ENCODE measurements at regions not wholly inside any gene's neighbourhood (a gene's known extent, or its start where the extent isn't known, plus 50 kb on each side); places are given as distances from the start of the nearest gene placed in this dataset.

DNA sequence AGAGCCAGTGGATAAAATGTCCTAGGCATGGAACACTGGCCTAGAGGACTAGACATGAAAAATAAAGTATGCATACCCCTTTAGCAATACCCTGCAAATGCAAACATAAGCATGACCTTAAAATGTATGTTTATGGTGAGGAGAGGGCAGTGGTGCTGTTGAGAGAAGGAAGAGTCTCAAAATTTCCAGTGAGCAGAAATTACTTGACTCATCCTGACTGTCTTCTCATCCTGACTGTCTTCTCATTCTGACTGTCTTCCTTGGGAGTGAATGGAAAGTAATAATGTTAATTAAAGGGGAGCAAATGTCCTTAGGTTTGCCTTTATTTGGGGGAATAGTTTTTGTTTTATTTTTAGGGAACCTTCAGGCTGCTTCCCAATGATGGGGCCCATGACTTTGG lies 121.5 kb upstream of the GALNT15 start:
- Mint-ChIP-seq H3K27me3 (no peaks in the 10 kb centered on the region), H3K4me1 (ENCODE audit: unreplicated experiment) (peaks cover 13% of the 10 kb centered on the region), H3K36me3 (no peaks in the 10 kb centered on the region), H3K9me3 (no peaks in the 10 kb centered on the region), H3K4me3 (no peak overlapping the region), H3K27ac (no peak overlapping the region)
- no peak for DNase-seq (ENCODE audit: extremely low spot score, unreplicated experiment)
- no peak for TF ChIP-seq CTCF (conservative IDR thresholded peaks at IDR 0.05)

DNA sequence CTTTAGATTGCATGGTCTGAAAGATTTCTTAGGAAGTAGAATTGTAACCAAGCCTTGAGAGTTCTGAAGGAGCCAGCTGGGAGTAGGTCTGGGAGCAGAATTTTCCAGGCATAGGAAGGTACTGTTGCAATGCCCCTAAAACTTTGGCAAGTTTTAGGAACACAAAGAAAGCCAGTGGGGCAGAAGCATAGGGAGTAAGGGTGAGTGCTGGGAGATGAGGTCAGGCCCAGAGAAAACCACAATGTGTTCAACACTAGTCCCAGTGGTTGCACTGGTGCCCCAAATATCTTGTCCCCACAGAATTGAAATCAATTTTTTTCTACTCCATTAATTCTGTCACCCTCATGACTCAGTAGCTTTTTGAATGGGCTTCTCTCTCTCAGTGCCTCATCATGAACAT lies 120.7 kb upstream of the GALNT15 start:
- no peaks in the 10 kb centered on the region for H3K36me3 Mint-ChIP-seq
- no peaks in the 10 kb centered on the region for H3K9me3 Mint-ChIP-seq
- no peak overlapping the region for H3K27ac Mint-ChIP-seq
- no peaks in the 10 kb centered on the region for H3K27me3 Mint-ChIP-seq
- no peak for TF ChIP-seq CTCF (conservative IDR thresholded peaks at IDR 0.05)
- DNase-seq (ENCODE audit: extremely low spot score, unreplicated experiment) = no peak
- H3K4me3 Mint-ChIP-seq = no peak overlapping the region
- H3K4me1 Mint-ChIP-seq (ENCODE audit: unreplicated experiment) = peaks cover 9% of the 10 kb centered on the region

DNA sequence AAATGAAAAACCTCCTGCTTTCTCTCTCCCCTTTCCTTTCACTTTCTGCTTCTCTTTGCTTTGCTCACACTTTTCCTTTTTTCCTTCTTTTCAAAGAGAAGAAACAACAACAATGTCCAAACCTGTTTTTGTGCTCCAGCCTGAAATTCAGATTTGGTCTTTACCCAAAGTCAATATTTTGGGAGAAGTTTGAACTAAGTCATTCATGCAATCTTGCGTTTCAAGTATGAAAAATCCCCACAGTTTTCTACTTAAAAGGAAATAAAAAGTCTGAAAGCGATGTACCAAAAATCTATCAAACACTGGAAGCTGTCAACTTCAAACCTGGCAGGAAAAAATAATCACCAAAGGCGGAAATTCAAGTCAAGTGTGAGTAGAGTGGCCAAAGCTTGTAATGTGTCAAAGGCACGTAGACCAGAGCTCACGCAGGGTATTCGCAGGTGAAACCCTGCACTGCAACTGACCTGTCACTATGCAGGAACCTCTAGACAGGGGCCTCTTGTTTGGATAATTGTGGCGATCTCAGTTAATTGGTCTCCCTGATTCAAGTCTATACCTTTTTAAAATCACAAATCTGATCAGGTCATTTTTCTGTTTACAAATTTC lies 118.8 kb upstream of the GALNT15 start:
- Mint-ChIP-seq H3K36me3 (no peaks in the 10 kb centered on the region), H3K4me1 (ENCODE audit: unreplicated experiment) (peaks cover 8% of the 10 kb centered on the region), H3K9me3 (no peaks in the 10 kb centered on the region), H3K27me3 (no peaks in the 10 kb centered on the region), H3K27ac (no peak overlapping the region), H3K4me3 (no peak overlapping the region)
- no peak for TF ChIP-seq CTCF (conservative IDR thresholded peaks at IDR 0.05)
- no peak for DNase-seq (ENCODE audit: extremely low spot score, unreplicated experiment)

GRCh38 chr3:16056217-16056616 lies 118.3 kb upstream of the GALNT15 start:
- no peak for DNase-seq (ENCODE audit: extremely low spot score, unreplicated experiment)
- peaks cover 8% of the 10 kb centered on the region for H3K4me1 Mint-ChIP-seq (ENCODE audit: unreplicated experiment)

DNA sequence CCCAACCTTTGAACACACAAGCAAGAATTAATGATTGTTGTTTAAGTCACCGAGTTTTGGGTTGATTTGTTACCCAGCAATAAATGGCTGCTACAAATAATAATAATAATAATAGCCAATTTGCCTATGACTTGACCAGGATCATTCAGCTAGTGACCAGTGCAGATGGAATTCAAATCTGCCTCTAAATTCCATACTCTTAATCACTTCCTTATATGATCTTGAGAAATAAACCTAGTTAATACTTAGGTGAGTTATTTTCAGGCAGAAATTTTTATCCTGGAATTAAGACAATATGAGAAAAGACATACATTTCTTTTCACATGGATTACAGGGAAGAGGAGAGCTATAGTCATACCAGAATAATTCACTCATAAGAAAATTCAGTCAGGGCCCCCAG lies 116.0 kb upstream of the GALNT15 start:
- Mint-ChIP-seq H3K9me3 (no peaks in the 10 kb centered on the region), H3K4me3 (no peak overlapping the region), H3K27me3 (peaks cover 3% of the 10 kb centered on the region), H3K36me3 (no peaks in the 10 kb centered on the region), H3K4me1 (ENCODE audit: unreplicated experiment) (peaks cover 8% of the 10 kb centered on the region), H3K27ac (no peak overlapping the region)
- no peak for DNase-seq (ENCODE audit: extremely low spot score, unreplicated experiment)
- TF ChIP-seq CTCF (conservative IDR thresholded peaks at IDR 0.05) = no peak

More at GRCh38 chr3:16056217-16056616, 118.3 kb upstream of the GALNT15 start:
- Mint-ChIP-seq H3K27me3 (no peaks in the 10 kb centered on the region), H3K9me3 (no peaks in the 10 kb centered on the region), H3K36me3 (no peaks in the 10 kb centered on the region), H3K27ac (no peak overlapping the region), H3K4me3 (no peak overlapping the region)
- no peak for TF ChIP-seq CTCF (conservative IDR thresholded peaks at IDR 0.05)

DNA sequence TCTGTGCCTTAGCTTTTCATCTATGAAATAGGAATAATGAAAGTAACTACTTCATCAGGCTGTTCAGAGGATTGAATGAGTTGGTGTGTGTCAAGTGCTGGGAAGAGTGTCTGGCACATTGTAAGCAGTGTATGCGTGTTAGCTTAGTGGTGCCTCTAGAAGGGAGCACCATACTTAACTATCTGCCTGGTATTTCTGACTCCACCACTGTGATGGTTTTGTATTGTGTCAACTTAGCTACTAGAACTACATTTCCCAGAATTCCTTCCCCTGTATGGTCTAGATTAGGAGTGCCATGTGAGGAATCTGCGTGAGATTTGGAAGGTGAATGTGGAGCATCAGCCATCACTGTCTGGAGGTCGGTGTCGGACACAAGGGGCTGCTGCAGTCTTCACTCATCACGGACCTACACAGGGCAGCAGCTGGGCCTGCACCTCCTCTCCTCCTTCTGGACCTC lies 115.4 kb upstream of the GALNT15 start:
- H3K4me3 Mint-ChIP-seq = no peak overlapping the region
- peaks cover 8% of the 10 kb centered on the region for H3K4me1 Mint-ChIP-seq (ENCODE audit: unreplicated experiment)
- no peak for TF ChIP-seq CTCF (conservative IDR thresholded peaks at IDR 0.05)

More for the DNA sequence above, 115.4 kb upstream of the GALNT15 start:
- Mint-ChIP-seq H3K9me3 (no peaks in the 10 kb centered on the region), H3K27me3 (peaks cover 3% of the 10 kb centered on the region), H3K36me3 (no peaks in the 10 kb centered on the region), H3K27ac (no peak overlapping the region)
- DNase-seq (ENCODE audit: extremely low spot score, unreplicated experiment) = no peak
